OCI-LY7 (cell line): ENCODE measurements at regions not wholly inside any gene's neighbourhood (a gene's known extent, or its start where the extent isn't known, plus 50 kb on each side); places are given as distances from the start of the nearest gene placed in this dataset.

ENCODE experiments used
- EZH2phosphoT487 ChIP-seq: fragments of 200-600 bp; sonication (generic); IDR thresholded peaks from 2 replicates; pipeline ENCODE4 v1.6.1; 2018; ENCODE audit warnings: low read depth, borderline replicate concordance, mild to moderate bottlenecking, mixed run types, antibody characterized with exemption, low read length, moderate library complexity, mixed read lengths
- TF ChIP-seq, protein P1 (sequence below): fragments of 200-600 bp; sonication (generic); conservative IDR thresholded peaks from 2 replicates; pipeline ENCODE4 v1.5.1; 2014; ENCODE audit warnings: mild to moderate bottlenecking, antibody characterized with exemption, low read length, moderate library complexity, mixed read lengths

- TF ChIP-seq, protein P1, sequence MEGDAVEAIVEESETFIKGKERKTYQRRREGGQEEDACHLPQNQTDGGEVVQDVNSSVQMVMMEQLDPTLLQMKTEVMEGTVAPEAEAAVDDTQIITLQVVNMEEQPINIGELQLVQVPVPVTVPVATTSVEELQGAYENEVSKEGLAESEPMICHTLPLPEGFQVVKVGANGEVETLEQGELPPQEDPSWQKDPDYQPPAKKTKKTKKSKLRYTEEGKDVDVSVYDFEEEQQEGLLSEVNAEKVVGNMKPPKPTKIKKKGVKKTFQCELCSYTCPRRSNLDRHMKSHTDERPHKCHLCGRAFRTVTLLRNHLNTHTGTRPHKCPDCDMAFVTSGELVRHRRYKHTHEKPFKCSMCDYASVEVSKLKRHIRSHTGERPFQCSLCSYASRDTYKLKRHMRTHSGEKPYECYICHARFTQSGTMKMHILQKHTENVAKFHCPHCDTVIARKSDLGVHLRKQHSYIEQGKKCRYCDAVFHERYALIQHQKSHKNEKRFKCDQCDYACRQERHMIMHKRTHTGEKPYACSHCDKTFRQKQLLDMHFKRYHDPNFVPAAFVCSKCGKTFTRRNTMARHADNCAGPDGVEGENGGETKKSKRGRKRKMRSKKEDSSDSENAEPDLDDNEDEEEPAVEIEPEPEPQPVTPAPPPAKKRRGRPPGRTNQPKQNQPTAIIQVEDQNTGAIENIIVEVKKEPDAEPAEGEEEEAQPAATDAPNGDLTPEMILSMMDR, result no peak
- no peak for TF ChIP-seq EZH2phosphoT487
Measured at GRCh38 chr5:136717917-136718316, 352.6 kb upstream of the TRPC7 start.
